ENCODE measurements at regions not wholly inside any gene's neighbourhood (a gene's known extent, or its start where the extent isn't known, plus 50 kb on each side); places are given as distances from the start of the nearest gene placed in this dataset.
"Not testable (repeated sequence)": the region's sequence is repeated elsewhere in the genome, so short reads cannot be mapped to it uniquely, and the experiment has no call there.

- H3K27me3 ChIP-seq (ENCODE audit: insufficient read depth, low read length); H3K4me1 ChIP-seq (ENCODE audit: insufficient read depth, low read length); H3K4me3 ChIP-seq (ENCODE audit: low read length); H3K9me3 ChIP-seq (ENCODE audit: low read depth, low read length): not testable (repeated sequence)
Observed at GRCh38 chr10:9402507-9403195, 1348.2 kb downstream of the GATA3 start.

GRCh38 chr10:9407201-9407600 is 1352.7 kb downstream of the GATA3 start:
- H3K4me1 ChIP-seq (ENCODE audit: insufficient read depth, low read length); H3K4me3 ChIP-seq (ENCODE audit: low read length); H3K9me3 ChIP-seq (ENCODE audit: low read depth, low read length); H3K27me3 ChIP-seq (ENCODE audit: insufficient read depth, low read length): not testable (repeated sequence)

DNA sequence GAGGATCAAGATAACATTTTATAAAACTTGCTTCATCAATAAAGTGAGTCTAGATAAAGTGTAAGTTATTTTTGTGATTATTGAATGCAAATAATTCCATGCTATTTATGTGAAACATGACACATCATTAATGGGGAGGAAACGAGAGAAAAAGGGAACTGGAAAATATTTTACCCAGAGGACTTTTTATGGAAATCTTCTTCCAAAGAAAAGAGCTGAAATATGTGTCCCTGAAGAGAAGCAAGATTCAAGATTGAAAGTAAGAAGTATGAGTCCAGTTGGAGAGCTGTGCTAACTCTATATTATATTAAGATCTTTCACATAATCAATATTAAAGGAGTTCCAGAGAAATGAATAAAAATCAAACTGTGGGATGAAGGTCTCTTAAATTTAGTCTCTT is 1361.8 kb downstream of the GATA3 start:
- no peaks in the 10 kb centered on the region for H3K4me1 ChIP-seq (ENCODE audit: insufficient read depth, low read length)
- no peak overlapping the region for H3K4me3 ChIP-seq (ENCODE audit: low read length)
- no peaks in the 10 kb centered on the region for H3K9me3 ChIP-seq (ENCODE audit: low read depth, low read length)
- H3K27me3 ChIP-seq (ENCODE audit: insufficient read depth, low read length) = no peaks in the 10 kb centered on the region

DNA sequence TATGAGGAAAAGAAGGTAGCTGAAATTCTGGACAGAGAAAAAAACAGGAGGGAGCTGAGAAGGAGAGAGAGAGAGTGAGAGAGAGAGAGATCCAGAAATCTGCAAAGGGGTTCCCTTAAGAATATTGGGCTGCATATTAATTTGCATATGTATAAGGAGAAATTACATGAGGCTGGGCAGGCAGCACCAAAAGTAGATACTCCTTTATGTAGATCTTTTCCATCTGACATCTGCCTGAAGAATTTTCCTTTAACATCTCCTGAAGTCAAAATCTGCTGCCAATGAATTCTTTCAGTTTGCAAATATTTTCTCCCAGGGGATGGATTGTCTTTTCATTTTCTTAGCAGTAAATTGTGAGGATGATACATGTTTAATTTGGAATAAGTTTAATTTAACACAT is 1365.3 kb downstream of the GATA3 start:
- no peak overlapping the region for H3K4me3 ChIP-seq (ENCODE audit: low read length)
- H3K27me3 ChIP-seq (ENCODE audit: insufficient read depth, low read length) = no peaks in the 10 kb centered on the region
- H3K9me3 ChIP-seq (ENCODE audit: low read depth, low read length) = no peaks in the 10 kb centered on the region
- H3K4me1 ChIP-seq (ENCODE audit: insufficient read depth, low read length) = no peaks in the 10 kb centered on the region

DNA sequence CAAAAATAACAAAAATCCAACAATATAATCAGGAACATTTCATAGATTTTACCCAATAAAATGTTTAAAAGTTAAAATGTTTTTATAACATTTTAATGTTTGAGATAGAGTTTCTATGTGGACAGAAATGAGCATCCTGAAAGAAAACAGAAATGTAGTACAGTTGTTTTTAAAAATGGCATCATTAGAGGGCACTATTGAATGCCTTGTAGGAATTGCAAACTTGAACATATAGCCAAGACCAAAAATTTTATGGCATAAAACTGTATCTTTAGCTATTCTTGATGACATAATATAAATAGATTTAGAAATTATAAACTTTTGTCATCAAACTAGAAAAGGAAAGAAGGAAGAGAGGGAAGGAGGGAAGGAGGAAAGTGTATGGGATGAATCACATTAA is 1372.7 kb downstream of the GATA3 start:
- Histone ChIP-seq H3K4me1 (ENCODE audit: insufficient read depth, low read length) (no peaks in the 10 kb centered on the region), H3K9me3 (ENCODE audit: low read depth, low read length) (no peaks in the 10 kb centered on the region), H3K27me3 (ENCODE audit: insufficient read depth, low read length) (no peaks in the 10 kb centered on the region), H3K4me3 (ENCODE audit: low read length) (no peak overlapping the region)

- Histone ChIP-seq H3K4me1 (ENCODE audit: insufficient read depth, low read length) (no peaks in the 10 kb centered on the region), H3K4me3 (ENCODE audit: low read length) (no peak overlapping the region), H3K27me3 (ENCODE audit: insufficient read depth, low read length) (no peaks in the 10 kb centered on the region), H3K9me3 (ENCODE audit: low read depth, low read length) (no peaks in the 10 kb centered on the region)
Observed at GRCh38 chr10:9437131-9437530, 1382.6 kb downstream of the GATA3 start.

DNA sequence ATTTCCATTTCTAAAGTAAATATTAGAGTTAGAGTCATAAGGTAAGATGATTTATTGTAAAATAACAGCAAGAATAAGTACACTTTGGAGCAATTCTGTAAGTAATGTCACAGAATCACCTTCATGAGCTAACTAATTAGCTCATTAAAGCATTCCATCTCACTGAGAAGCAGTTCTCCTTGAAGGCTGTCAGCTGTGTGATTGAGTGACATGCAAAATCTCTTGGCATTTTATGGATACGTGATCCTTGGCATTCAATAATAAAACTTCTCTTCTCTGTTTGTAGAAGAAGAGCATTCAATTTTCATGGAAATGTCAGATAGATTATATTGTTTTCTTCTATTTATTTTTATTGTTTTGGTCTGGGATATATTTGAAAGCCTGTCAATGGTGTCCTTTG is 1389.3 kb downstream of the GATA3 start:
- no peaks in the 10 kb centered on the region for H3K27me3 ChIP-seq (ENCODE audit: insufficient read depth, low read length)
- no peak overlapping the region for H3K4me3 ChIP-seq (ENCODE audit: low read length)
- no peaks in the 10 kb centered on the region for H3K4me1 ChIP-seq (ENCODE audit: insufficient read depth, low read length)
- H3K9me3 ChIP-seq (ENCODE audit: low read depth, low read length) = no peaks in the 10 kb centered on the region

DNA sequence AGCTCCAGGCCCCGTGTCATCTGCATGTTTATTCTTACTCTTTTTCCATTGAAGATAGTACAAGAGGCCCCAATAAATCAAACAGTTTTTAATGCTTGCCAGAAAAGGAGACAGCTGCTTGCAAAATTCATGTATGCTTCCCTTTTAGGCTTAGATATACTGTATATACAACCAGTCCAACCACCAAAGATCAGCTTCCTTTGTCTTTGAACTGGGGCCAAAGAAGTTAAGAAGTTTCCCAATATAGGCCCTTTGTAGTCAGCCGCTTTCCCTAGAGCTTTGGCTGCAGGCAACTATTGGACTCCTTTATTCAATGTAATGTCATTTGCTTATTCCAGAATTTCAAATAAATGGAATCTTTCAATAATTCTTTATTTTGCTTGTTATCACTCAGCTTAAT is 1395.0 kb downstream of the GATA3 start:
- no peaks in the 10 kb centered on the region for H3K9me3 ChIP-seq (ENCODE audit: low read depth, low read length)
- no peak overlapping the region for H3K4me3 ChIP-seq (ENCODE audit: low read length)
- no peaks in the 10 kb centered on the region for H3K4me1 ChIP-seq (ENCODE audit: insufficient read depth, low read length)
- H3K27me3 ChIP-seq (ENCODE audit: insufficient read depth, low read length) = no peaks in the 10 kb centered on the region

- Histone ChIP-seq H3K27me3 (ENCODE audit: insufficient read depth, low read length) (no peaks in the 10 kb centered on the region), H3K4me1 (ENCODE audit: insufficient read depth, low read length) (no peaks in the 10 kb centered on the region), H3K4me3 (ENCODE audit: low read length) (no peak overlapping the region), H3K9me3 (ENCODE audit: low read depth, low read length) (no peaks in the 10 kb centered on the region)
Observed at GRCh38 chr10:9450801-9451200, 1396.3 kb downstream of the GATA3 start.

- Histone ChIP-seq H3K4me3 (ENCODE audit: low read length) (no peak overlapping the region), H3K27me3 (ENCODE audit: insufficient read depth, low read length) (no peaks in the 10 kb centered on the region), H3K4me1 (ENCODE audit: insufficient read depth, low read length) (no peaks in the 10 kb centered on the region), H3K9me3 (ENCODE audit: low read depth, low read length) (no peaks in the 10 kb centered on the region)
Observed at GRCh38 chr10:9451211-9451773, 1396.8 kb downstream of the GATA3 start.

DNA sequence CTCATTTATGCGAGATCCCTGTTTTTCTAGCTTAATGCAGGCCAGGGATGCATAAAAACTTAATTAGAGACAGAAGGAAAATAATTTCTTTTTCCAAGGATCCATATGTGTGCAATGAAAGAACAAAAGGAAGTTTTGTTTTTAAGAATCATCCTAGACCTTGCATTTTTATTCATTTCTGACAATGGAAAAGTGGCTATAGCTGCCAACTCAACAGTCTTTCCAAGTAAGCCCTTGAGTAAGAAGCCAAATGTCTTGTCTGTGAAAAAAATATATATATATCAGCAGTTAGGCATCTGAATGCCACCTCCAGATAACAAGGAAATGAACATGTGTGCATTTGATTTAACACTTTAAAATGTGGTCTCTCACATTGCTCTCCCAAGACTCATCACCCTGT is 1397.6 kb downstream of the GATA3 start:
- Histone ChIP-seq H3K9me3 (ENCODE audit: low read depth, low read length) (no peaks in the 10 kb centered on the region), H3K4me3 (ENCODE audit: low read length) (no peak overlapping the region), H3K27me3 (ENCODE audit: insufficient read depth, low read length) (no peaks in the 10 kb centered on the region), H3K4me1 (ENCODE audit: insufficient read depth, low read length) (no peaks in the 10 kb centered on the region)

- not testable (repeated sequence) for H3K9me3 ChIP-seq (ENCODE audit: low read depth, low read length); H3K4me1 ChIP-seq (ENCODE audit: insufficient read depth, low read length); H3K4me3 ChIP-seq (ENCODE audit: low read length); H3K27me3 ChIP-seq (ENCODE audit: insufficient read depth, low read length)
Observed at GRCh38 chr10:9453871-9454270, 1399.4 kb downstream of the GATA3 start.

- H3K27me3 ChIP-seq (ENCODE audit: insufficient read depth, low read length) = no peaks in the 10 kb centered on the region
- H3K4me1 ChIP-seq (ENCODE audit: insufficient read depth, low read length) = no peaks in the 10 kb centered on the region
- no peak overlapping the region for H3K4me3 ChIP-seq (ENCODE audit: low read length)
- no peaks in the 10 kb centered on the region for H3K9me3 ChIP-seq (ENCODE audit: low read depth, low read length)
Observed at GRCh38 chr10:9469663-9470205, 1415.2 kb downstream of the GATA3 start.

GRCh38 chr10:9470581-9470980 is 1416.1 kb downstream of the GATA3 start:
- Histone ChIP-seq H3K27me3 (ENCODE audit: insufficient read depth, low read length) (no peaks in the 10 kb centered on the region), H3K4me3 (ENCODE audit: low read length) (no peak overlapping the region), H3K9me3 (ENCODE audit: low read depth, low read length) (no peaks in the 10 kb centered on the region), H3K4me1 (ENCODE audit: insufficient read depth, low read length) (no peaks in the 10 kb centered on the region)

DNA sequence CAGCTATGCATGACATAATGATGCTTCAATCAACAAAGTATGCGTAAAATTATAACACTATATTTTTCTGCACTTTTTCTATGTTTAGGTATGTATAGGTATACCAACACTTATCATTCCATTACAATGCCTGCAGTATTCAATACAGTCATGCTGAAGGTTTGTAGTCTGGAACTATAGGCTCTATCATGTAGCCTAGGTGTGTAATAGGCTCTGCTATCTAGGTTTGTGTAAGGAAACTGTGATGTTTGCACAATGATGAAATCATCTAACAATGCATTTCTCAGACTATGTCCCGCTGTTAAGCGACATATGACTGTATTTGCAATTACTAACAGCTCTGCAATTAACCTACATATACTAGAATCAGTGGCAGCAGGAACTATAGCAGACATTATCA is 1447.5 kb downstream of the GATA3 start:
- no peaks in the 10 kb centered on the region for H3K4me1 ChIP-seq (ENCODE audit: insufficient read depth, low read length)
- H3K4me3 ChIP-seq (ENCODE audit: low read length) = no peak overlapping the region
- H3K9me3 ChIP-seq (ENCODE audit: low read depth, low read length) = no peaks in the 10 kb centered on the region
- H3K27me3 ChIP-seq (ENCODE audit: insufficient read depth, low read length) = no peaks in the 10 kb centered on the region

GRCh38 chr10:9504227-9504626 is 1449.7 kb downstream of the GATA3 start:
- H3K9me3 ChIP-seq (ENCODE audit: low read depth, low read length) = no peaks in the 10 kb centered on the region
- no peak overlapping the region for H3K4me3 ChIP-seq (ENCODE audit: low read length)
- no peaks in the 10 kb centered on the region for H3K4me1 ChIP-seq (ENCODE audit: insufficient read depth, low read length)
- H3K27me3 ChIP-seq (ENCODE audit: insufficient read depth, low read length) = no peaks in the 10 kb centered on the region

Data from mononuclear cell (primary cell).